Activated naive CD8-positive, alpha-beta T cell treated with anti-CD3 and anti-CD28 coated beads, Interleukin-2, amount 50 U/mL, for 16 hours (primary cell): ENCODE measurements at regions not wholly inside any gene's neighbourhood (a gene's known extent, or its start where the extent isn't known, plus 50 kb on each side); places are given as distances from the start of the nearest gene placed in this dataset.
"Not testable (repeated sequence)": the region's sequence is repeated elsewhere in the genome, so short reads cannot be mapped to it uniquely, and the experiment has no call there.

Source experiments
- DNase-seq: peaks from one replicate; pipeline ENCODE4 v3.0.0-alpha.2; 2020; ENCODE audit warnings: low read depth, low spot score

- DNase-seq = no peak
These were observed 206.4 kb downstream of the C9orf50 start for GRCh38 chr9:129414377-129414992.

DNA sequence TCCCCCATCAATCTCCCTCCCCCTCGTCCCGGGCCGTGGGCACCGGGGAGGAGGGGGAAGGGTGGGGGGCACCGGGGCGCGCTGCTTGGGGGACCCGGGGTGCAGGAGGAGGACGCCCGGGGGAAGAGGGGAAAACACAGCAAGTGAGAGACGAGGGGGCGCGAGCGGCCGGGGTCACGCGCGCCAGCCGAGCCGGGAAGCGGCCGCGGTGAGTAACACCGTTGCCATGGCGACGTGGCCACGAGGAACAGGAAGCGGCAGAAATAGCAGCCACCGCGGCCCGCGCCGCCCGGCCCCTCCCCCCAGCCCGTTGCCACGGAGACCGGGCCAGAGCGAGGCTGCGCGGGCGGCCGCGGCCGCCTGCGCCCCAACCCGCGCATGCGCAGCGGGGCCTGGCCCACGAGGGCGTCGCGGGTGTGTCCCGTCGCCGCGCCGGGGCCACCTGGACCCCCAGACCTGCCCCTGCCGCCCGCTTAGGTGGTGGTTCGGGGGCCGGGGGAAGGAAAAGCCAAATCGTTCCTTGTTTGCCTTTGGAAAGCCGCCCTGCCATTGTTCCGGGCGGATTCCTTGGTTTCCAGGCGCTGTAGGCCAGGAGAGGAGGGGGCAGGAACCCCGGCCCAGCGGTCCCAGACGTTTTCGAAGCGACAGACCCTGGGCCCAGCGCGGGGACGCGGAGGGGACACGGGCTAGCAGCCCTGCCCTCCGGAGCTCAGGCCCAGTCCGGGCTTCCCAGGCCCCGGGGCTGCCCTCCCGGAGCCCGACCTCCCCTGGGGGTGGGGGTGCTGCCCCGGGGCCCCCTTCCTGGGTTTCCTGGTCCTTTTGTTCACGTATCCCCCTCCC is 207.1 kb downstream of the C9orf50 start:
- DNase-seq = peak; percentile 97

DNA sequence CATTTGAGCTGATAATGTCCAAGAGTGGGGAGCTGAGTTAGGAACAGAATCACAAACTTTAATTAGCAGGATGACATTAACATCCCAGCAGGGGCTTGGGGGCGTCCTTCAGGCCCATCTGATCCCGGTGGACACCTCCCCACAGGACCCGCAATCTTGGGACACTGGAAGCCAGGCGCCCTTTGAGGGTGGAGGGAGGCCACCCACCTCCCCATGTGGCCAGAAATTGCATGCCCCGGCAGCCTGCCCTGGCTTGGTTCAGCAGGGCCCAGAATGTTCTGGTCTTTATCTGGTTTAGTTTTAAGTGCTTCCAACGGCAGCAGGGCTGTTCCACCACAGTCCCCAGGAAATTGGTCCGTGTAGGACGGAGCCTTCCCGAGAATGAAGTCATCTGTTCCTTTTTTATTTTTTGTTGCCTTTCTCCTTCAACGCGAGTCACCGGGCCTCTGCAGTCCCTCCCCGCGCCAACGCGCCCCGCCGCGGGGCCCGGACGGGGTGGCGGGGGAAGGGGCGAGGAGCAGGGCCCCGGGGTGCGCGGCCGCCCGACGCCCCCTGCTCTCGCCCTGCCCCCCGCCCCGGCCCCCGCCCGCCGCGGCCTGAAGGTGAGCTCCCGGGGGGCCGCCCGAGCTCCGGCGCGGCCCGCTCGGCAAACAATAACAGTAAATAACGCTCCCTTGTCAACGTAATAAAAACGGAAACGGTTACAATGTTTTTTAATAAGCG is 207.9 kb downstream of the C9orf50 start:
- no peak for DNase-seq

DNA sequence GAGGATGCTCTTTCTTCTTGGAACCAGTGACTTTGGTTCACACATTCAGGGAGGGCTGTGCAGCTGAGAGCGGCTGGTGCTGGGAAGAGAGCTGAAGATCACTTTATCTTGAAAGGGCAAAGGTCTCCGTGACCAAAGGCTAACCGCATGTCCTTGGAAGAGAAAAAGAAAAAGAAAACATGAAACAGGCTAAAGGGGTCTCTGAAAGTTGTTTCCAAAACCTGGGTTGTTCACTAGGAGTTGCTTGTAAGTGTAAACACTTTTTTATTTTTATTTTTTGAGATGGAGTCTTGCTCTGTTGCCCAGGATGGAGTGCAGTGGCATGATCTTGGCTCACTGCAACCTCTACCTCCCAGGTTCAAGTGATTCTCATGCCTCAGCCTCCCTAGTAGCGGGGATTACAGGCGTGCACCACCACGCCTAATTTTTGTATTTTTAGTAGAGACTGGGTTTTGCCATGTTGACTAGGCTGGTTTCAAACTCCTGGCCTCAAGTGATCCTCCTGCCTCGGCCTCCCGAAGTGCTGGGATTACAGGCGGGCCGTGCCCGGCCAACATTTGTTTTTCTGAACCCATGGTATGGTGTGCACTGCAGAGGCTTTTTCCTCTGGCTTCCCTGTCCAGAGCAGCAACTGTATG is 208.6 kb downstream of the C9orf50 start:
- DNase-seq = not testable (repeated sequence)

- DNase-seq = no peak
These were observed 209.3 kb downstream of the C9orf50 start for GRCh38 chr9:129411501-129412175.

- no peak for DNase-seq
These were observed 210.7 kb downstream of the C9orf50 start for GRCh38 chr9:129410226-129410625.

- DNase-seq = no peak
These were observed 212.2 kb downstream of the C9orf50 start for GRCh38 chr9:129408535-129409215.

GRCh38 chr9:129407905-129408452 is 212.9 kb downstream of the C9orf50 start:
- no peak for DNase-seq

- DNase-seq = no peak
These were observed 214.3 kb downstream of the C9orf50 start for GRCh38 chr9:129406278-129407225.

- no peak for DNase-seq
These were observed 215.1 kb downstream of the C9orf50 start for GRCh38 chr9:129405827-129406213.

DNA sequence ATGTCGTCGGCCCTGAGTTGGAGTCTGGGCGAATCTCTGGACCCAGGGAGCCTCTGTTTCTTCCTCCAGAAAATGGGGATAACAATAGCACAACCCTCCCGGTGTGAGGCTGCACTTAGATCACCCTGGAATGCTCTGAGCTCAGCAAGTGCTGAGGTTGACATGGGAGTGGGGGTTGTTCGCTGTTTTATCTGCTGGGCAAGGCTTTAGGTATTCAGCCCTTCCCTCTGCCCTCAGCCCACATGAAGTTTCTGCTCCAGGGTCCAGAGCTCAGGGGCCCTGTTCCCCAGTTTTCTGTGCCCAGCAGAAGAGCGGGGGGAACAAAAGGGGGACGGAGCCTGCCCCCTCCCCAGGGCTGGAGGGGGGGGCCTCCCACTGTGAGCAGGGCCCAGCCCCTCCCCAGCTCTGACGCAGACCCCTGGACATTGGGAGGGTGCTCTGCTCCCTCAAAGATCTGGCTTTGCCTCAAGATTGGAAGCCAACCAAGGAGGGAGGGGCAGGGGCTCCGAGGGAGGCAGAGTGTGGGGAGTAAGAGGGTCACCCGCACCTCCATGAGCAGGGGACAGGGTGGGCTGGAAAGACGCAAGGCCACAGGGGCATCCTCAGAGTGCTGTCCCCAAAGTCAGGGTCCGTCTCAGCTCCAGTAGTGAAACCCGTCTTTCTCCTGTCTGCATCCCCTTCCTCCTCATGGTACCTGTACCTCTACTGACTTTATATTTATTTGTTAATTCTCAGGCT is 215.6 kb downstream of the C9orf50 start:
- no peak for DNase-seq

- no peak for DNase-seq
These were observed 216.3 kb downstream of the C9orf50 start for GRCh38 chr9:129404621-129405020.

- no peak for DNase-seq
These were observed 216.9 kb downstream of the C9orf50 start for GRCh38 chr9:129403779-129404620.

- DNase-seq = no peak
These were observed 217.7 kb downstream of the C9orf50 start for GRCh38 chr9:129402931-129403778.

- no peak for DNase-seq
These were observed 218.5 kb downstream of the C9orf50 start for GRCh38 chr9:129402371-129402739.

GRCh38 chr9:129401623-129402370 is 219.1 kb downstream of the C9orf50 start:
- DNase-seq = no peak
